Breast epithelium (tissue), 4 donors: ENCODE measurements at regions not wholly inside any gene's neighbourhood (a gene's known extent, or its start where the extent isn't known, plus 50 kb on each side); places are given as distances from the start of the nearest gene placed in this dataset.

Source experiments
- DNase-seq, 2 donors: peaks; one replicate each; pipeline ENCODE4 v3.0.0-alpha.2; 2019; ENCODE audit warnings: low spot score in 2 of 2
- H3K27ac ChIP-seq, 2 donors: fragments of 200-600 bp; sonication (generic) in 1 of 2; one replicate each; pipeline ENCODE4 v1.5.1; 2016 to 2019; ENCODE audit warnings: mild to moderate bottlenecking in 1 of 2
- H3K27me3 ChIP-seq, 2 donors: fragments of 200-600 bp; sonication (generic) in 1 of 2; one replicate each; pipeline versions ENCODE4 v1.5.1 to v1.6.0; 2017 to 2019; ENCODE audit warnings: control low read depth in 1 of 2, mild to moderate bottlenecking in 1 of 2
- H3K36me3 ChIP-seq: fragments of 200-600 bp; one replicate; pipeline ENCODE4 v1.5.1; 2019
- H3K4me1 ChIP-seq, 2 donors: fragments of 200-600 bp; sonication (generic); one replicate each; pipeline ENCODE4 v1.5.1; 2016 to 2019; ENCODE audit warnings: control low read depth in 1 of 2
- H3K4me3 ChIP-seq, 3 donors: fragments of 200-600 bp; sonication (generic); 1 replicate in 2 of 3; 2 replicates in 1 of 3; pipeline ENCODE4 v1.5.1; 2016 to 2019; ENCODE audit warnings: mild to moderate bottlenecking in 3 of 3, moderate library complexity in 2 of 3
- H3K9me3 ChIP-seq, 2 donors: fragments of 200-600 bp; sonication (generic) in 1 of 2; one replicate each; pipeline ENCODE4 v1.5.1; 2016 to 2019; ENCODE audit warnings: control low read depth in 1 of 2
- CTCF ChIP-seq, 3 donors: fragments of 450-650 bp; IDR thresholded peaks; one replicate each; pipeline ENCODE4 v1.5.1; 2016 to 2017; ENCODE audit warnings: antibody characterized with exemption in 3 of 3, mild to moderate bottlenecking in 3 of 3, moderate library complexity in 3 of 3
- POLR2A ChIP-seq: fragments of 450-650 bp; IDR thresholded peaks from one replicate; pipeline ENCODE4 v1.6.1; 2016; ENCODE audit warnings: antibody characterized with exemption, mild to moderate bottlenecking, moderate library complexity
- POLR2AphosphoS5 ChIP-seq, 3 donors: sonication (generic); formaldehyde crosslinking; IDR thresholded peaks; one replicate each; pipeline ENCODE4 v1.6.1; 2017; ENCODE audit warnings: antibody characterized with exemption in 3 of 3
- intact Hi-C: fragments of 100-400 bp; cut with DNase I; formaldehyde crosslinking; loops from one replicate; pipeline ENCODE4 v1.15.1; 2023; ENCODE audit warnings: low total_unique reads

GRCh38 chr12:46494424-46494823 lies 121.9 kb upstream of the SLC38A2 start:
- no peaks in the 10 kb centered on the region for H3K36me3 ChIP-seq
- peak overlapping the region; percentile 65 to 75 for H3K27ac ChIP-seq
- no peak for DNase-seq
- no peaks in the 10 kb centered on the region for H3K27me3 ChIP-seq
- H3K9me3 ChIP-seq = no peaks in the 10 kb centered on the region
- intact Hi-C loops = no loop called here
- no peak overlapping the region for H3K4me3 ChIP-seq
- no peaks in the 10 kb centered on the region for H3K4me1 ChIP-seq
- TF ChIP-seq CTCF (IDR thresholded peaks at IDR 0.05) (no peak), POLR2A (no peak), POLR2AphosphoS5 (IDR thresholded peaks at IDR 0.05) (no peak)

- Histone ChIP-seq H3K27ac (peak overlapping the region; percentile 65 to 75), H3K4me3 (no peak overlapping the region), H3K9me3 (no peaks in the 10 kb centered on the region), H3K36me3 (no peaks in the 10 kb centered on the region), H3K4me1 (no peaks in the 10 kb centered on the region), H3K27me3 (no peaks in the 10 kb centered on the region)
- intact Hi-C loops = no loop called here
- no peak for DNase-seq
- peak in 1 of 3 donors; percentile 38 for TF ChIP-seq POLR2AphosphoS5 (IDR thresholded peaks at IDR 0.05)
- no peak for TF ChIP-seq POLR2A
Observed at GRCh38 chr12:46493834-46494181, 121.2 kb upstream of the SLC38A2 start.

- Histone ChIP-seq H3K4me1 (no peaks in the 10 kb centered on the region), H3K9me3 (no peaks in the 10 kb centered on the region), H3K36me3 (no peaks in the 10 kb centered on the region), H3K27me3 (no peaks in the 10 kb centered on the region), H3K27ac (peak overlapping the region; percentile 65 to 75), H3K4me3 (no peak overlapping the region)
- TF ChIP-seq POLR2A = no peak
- no peak for TF ChIP-seq POLR2AphosphoS5 (IDR thresholded peaks at IDR 0.05)
- no peak for TF ChIP-seq CTCF (IDR thresholded peaks at IDR 0.05)
- intact Hi-C loops = no loop called here
- no peak for DNase-seq
Observed at GRCh38 chr12:46493150-46493833, 120.7 kb upstream of the SLC38A2 start.

- intact Hi-C loops = no loop called here
- H3K27ac ChIP-seq = peak overlapping the region; percentile 36 to 65
- no peaks in the 10 kb centered on the region for H3K4me1 ChIP-seq
- DNase-seq = no peak
- no peak overlapping the region for H3K4me3 ChIP-seq
- no peaks in the 10 kb centered on the region for H3K9me3 ChIP-seq
- no peaks in the 10 kb centered on the region for H3K36me3 ChIP-seq
- H3K27me3 ChIP-seq = no peaks in the 10 kb centered on the region
- TF ChIP-seq CTCF (IDR thresholded peaks at IDR 0.05) = no peak
- TF ChIP-seq POLR2AphosphoS5 (IDR thresholded peaks at IDR 0.05) = no peak
- no peak for TF ChIP-seq POLR2A
Observed at GRCh38 chr12:46492471-46493085, 120.0 kb upstream of the SLC38A2 start.

GRCh38 chr12:46491548-46491947 lies 119.0 kb upstream of the SLC38A2 start:
- no peak overlapping the region for H3K27ac ChIP-seq

More at GRCh38 chr12:46491548-46491947, 119.0 kb upstream of the SLC38A2 start:
- Histone ChIP-seq H3K36me3 (no peaks in the 10 kb centered on the region), H3K4me3 (no peak overlapping the region), H3K9me3 (no peaks in the 10 kb centered on the region), H3K27me3 (no peaks in the 10 kb centered on the region), H3K4me1 (no peaks in the 10 kb centered on the region)
- no peak for DNase-seq
- TF ChIP-seq POLR2A = no peak
- no peak for TF ChIP-seq POLR2AphosphoS5 (IDR thresholded peaks at IDR 0.05)
- TF ChIP-seq CTCF (IDR thresholded peaks at IDR 0.05) = no peak
- intact Hi-C loops = no loop called here
